PFSK-1 (cell line): ENCODE measurements at regions not wholly inside any gene's neighbourhood (a gene's known extent, or its start where the extent isn't known, plus 50 kb on each side); places are given as distances from the start of the nearest gene placed in this dataset.

Source experiments
- FOXP2 ChIP-seq: optimal IDR thresholded peaks from 2 replicates; pipeline ENCODE3; 2011; ENCODE audit warnings: borderline replicate concordance, control low read depth, inconsistent platforms; ENCODE audit not compliant: insufficient read depth; ENCODE audit errors: extremely low read length, extremely low read depth
- POLR2AphosphoS5 ChIP-seq: IDR thresholded peaks from 2 replicates; pipeline ENCODE4 v1.6.1; 2012; ENCODE audit warnings: low read depth, mild to moderate bottlenecking, control low read depth, low read length, moderate library complexity
- SIN3A ChIP-seq: IDR thresholded peaks from 2 replicates; pipeline ENCODE4 v1.6.1; 2012; ENCODE audit warnings: mild to moderate bottlenecking, low read length, moderate library complexity, borderline replicate concordance; ENCODE audit not compliant: insufficient read depth
- TAF1 ChIP-seq: IDR thresholded peaks from 2 replicates; pipeline ENCODE4 v1.6.1; 2012; ENCODE audit warnings: low read length, control low read depth, borderline replicate concordance; ENCODE audit not compliant: insufficient read depth
- TF ChIP-seq, protein P1 (sequence below), 2 experiments: IDR thresholded peaks; 2 replicates each; pipeline versions ENCODE4 v1.6.1 to v1.8.0; 2011 to 2012; ENCODE audit warnings: low read depth in 2 of 2, low read length in 2 of 2, control low read depth in 1 of 2, inconsistent platforms in 1 of 2, mild to moderate bottlenecking in 1 of 2, moderate library complexity in 1 of 2; ENCODE audit not compliant: insufficient read depth in 1 of 2

- TF ChIP-seq TAF1 (no peak), POLR2AphosphoS5 (no peak), FOXP2 (no peak), SIN3A (no peak)
- TF ChIP-seq, protein P1, sequence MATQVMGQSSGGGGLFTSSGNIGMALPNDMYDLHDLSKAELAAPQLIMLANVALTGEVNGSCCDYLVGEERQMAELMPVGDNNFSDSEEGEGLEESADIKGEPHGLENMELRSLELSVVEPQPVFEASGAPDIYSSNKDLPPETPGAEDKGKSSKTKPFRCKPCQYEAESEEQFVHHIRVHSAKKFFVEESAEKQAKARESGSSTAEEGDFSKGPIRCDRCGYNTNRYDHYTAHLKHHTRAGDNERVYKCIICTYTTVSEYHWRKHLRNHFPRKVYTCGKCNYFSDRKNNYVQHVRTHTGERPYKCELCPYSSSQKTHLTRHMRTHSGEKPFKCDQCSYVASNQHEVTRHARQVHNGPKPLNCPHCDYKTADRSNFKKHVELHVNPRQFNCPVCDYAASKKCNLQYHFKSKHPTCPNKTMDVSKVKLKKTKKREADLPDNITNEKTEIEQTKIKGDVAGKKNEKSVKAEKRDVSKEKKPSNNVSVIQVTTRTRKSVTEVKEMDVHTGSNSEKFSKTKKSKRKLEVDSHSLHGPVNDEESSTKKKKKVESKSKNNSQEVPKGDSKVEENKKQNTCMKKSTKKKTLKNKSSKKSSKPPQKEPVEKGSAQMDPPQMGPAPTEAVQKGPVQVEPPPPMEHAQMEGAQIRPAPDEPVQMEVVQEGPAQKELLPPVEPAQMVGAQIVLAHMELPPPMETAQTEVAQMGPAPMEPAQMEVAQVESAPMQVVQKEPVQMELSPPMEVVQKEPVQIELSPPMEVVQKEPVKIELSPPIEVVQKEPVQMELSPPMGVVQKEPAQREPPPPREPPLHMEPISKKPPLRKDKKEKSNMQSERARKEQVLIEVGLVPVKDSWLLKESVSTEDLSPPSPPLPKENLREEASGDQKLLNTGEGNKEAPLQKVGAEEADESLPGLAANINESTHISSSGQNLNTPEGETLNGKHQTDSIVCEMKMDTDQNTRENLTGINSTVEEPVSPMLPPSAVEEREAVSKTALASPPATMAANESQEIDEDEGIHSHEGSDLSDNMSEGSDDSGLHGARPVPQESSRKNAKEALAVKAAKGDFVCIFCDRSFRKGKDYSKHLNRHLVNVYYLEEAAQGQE (IDR thresholded peaks at IDR 0.05; ENCODE audit: insufficient read depth in 1 of 2, low read depth in 2 of 2, low read length in 2 of 2) = no peak
Observed at GRCh38 chr2:144290276-144290675, 229.6 kb downstream of the ZEB2 start.
